H1 (cell line): ENCODE measurements at regions not wholly inside any gene's neighbourhood (a gene's known extent, or its start where the extent isn't known, plus 50 kb on each side); places are given as distances from the start of the nearest gene placed in this dataset.

Source experiments
- JUND ChIP-seq: IDR thresholded peaks from 2 replicates; pipeline ENCODE4 v1.6.1; 2011; ENCODE audit warnings: mild to moderate bottlenecking, improper control_type of control experiment, low read length

DNA sequence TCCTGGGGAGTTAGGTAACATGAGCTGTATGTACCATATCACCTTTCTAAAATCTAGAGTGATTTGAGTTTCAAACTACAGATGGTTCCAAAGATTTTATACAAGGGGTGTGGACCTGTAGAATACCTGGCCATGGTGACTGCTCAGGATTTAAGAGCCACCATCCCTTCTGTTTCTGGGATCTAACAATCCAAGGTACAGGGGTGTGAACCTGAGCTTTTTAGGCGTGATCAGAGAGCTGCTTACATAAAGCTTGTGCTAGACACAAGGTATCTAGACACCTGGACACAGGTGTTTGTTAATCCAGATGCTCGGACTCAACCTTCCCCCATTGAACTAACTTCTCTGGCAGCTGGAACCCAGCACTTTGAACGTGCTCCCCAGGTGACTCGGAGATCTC is 516.4 kb downstream of the RPS24 start (continued):
- no peak for TF ChIP-seq JUND
